SK-N-SH treated with all-trans-retinoic acid at 6 μM for 48 hours (cell line): ENCODE measurements at regions not wholly inside any gene's neighbourhood (a gene's known extent, or its start where the extent isn't known, plus 50 kb on each side); places are given as distances from the start of the nearest gene placed in this dataset.

ENCODE experiments used
- BACH2 ChIP-seq: fragments of 250-450 bp; sonication (Bioruptor Pico); IDR thresholded peaks from 2 replicates; pipeline ENCODE4 v1.9.0; 2021; ENCODE audit warnings: mild to moderate bottlenecking, borderline replicate concordance
- CSDC2 ChIP-seq: fragments of 250-450 bp; sonication (Bioruptor Pico); IDR thresholded peaks from 2 replicates; pipeline ENCODE4 v1.5.0; 2020; ENCODE audit warnings: mild to moderate bottlenecking, moderate library complexity
- GLIS3 ChIP-seq: fragments of 250-450 bp; sonication (Bioruptor Pico); IDR thresholded peaks from 2 replicates; pipeline ENCODE4 v1.5.0; 2020; ENCODE audit warnings: mild to moderate bottlenecking, moderate library complexity
- ISL1 ChIP-seq: fragments of 250-450 bp; sonication (Bioruptor Pico); IDR thresholded peaks from 2 replicates; pipeline ENCODE4 v2.1.2; 2022; ENCODE audit warnings: mild to moderate bottlenecking, moderate library complexity
- OSR1 ChIP-seq: fragments of 250-450 bp; sonication (Bioruptor Pico); IDR thresholded peaks from 2 replicates; pipeline ENCODE4 v1.8.0; 2022; ENCODE audit warnings: moderate library complexity, mild to moderate bottlenecking, inconsistent platforms
- PPARA ChIP-seq: fragments of 250-450 bp; sonication (Bioruptor Pico); IDR thresholded peaks from 2 replicates; pipeline ENCODE4 v1.5.0; 2020; ENCODE audit warnings: mild to moderate bottlenecking, borderline replicate concordance
- TCF4 ChIP-seq: fragments of 250-450 bp; sonication (Bioruptor Pico); IDR thresholded peaks from 2 replicates; pipeline ENCODE4 v1.8.0; 2021; ENCODE audit warnings: mild to moderate bottlenecking, moderate library complexity, borderline replicate concordance
- ZFP3 ChIP-seq: fragments of 250-450 bp; sonication (Bioruptor Pico); IDR thresholded peaks from 2 replicates; pipeline ENCODE4 v1.5.0; 2020; ENCODE audit warnings: mild to moderate bottlenecking, moderate library complexity
- ZFP30 ChIP-seq: fragments of 450-650 bp; formaldehyde crosslinking; IDR thresholded peaks from 2 replicates; pipeline ENCODE4 v1.5.0; 2022; ENCODE audit warnings: mild to moderate bottlenecking, moderate library complexity
- ZNF8 ChIP-seq: fragments of 450-650 bp; formaldehyde crosslinking; IDR thresholded peaks from 2 replicates; pipeline ENCODE4 v1.5.0; 2020; ENCODE audit warnings: mild to moderate bottlenecking, moderate library complexity
- TF ChIP-seq, protein P1 (sequence below): fragments of 250-450 bp; sonication (Bioruptor Pico); IDR thresholded peaks from 2 replicates; pipeline ENCODE4 v1.8.0; 2020; ENCODE audit warnings: mild to moderate bottlenecking, moderate library complexity, borderline replicate concordance

DNA sequence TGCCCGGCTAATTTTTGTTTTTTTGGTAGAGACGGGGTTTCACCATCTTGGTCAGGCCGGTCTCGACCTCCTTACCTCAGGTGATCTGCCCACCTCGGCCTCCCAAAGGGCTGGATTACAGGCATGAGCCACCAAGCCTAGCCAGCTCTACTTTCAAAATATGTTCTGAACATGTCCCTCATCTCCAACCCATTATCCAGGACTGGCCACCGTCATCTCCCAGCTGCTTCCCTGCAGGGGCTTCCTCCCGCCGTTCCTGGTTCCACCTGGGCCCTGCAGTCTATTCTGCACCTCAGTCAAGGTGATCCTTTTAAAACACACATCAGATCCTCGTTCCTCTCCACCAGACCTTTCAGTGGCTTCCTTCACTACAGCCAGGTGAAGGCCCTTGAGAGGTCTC lies 80.9 kb upstream of the NKX1-1 start:
- TF ChIP-seq, protein P1, sequence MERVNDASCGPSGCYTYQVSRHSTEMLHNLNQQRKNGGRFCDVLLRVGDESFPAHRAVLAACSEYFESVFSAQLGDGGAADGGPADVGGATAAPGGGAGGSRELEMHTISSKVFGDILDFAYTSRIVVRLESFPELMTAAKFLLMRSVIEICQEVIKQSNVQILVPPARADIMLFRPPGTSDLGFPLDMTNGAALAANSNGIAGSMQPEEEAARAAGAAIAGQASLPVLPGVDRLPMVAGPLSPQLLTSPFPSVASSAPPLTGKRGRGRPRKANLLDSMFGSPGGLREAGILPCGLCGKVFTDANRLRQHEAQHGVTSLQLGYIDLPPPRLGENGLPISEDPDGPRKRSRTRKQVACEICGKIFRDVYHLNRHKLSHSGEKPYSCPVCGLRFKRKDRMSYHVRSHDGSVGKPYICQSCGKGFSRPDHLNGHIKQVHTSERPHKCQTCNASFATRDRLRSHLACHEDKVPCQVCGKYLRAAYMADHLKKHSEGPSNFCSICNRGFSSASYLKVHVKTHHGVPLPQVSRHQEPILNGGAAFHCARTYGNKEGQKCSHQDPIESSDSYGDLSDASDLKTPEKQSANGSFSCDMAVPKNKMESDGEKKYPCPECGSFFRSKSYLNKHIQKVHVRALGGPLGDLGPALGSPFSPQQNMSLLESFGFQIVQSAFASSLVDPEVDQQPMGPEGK (CRISPR knock-in tag), result no peak
- TF ChIP-seq ZFP3, result no peak
- TF ChIP-seq GLIS3 (CRISPR knock-in tag), result no peak
- TF ChIP-seq BACH2 (CRISPR knock-in tag), result no peak
- no peak for TF ChIP-seq ISL1
- TF ChIP-seq PPARA (CRISPR knock-in tag), result no peak
- TF ChIP-seq ZFP30 (CRISPR knock-in tag), result no peak
- TF ChIP-seq OSR1 (CRISPR knock-in tag), result no peak
- TF ChIP-seq ZNF8 (CRISPR knock-in tag), result no peak
- no peak for TF ChIP-seq TCF4
- no peak for TF ChIP-seq CSDC2
